ENCODE measurements at regions not wholly inside any gene's neighbourhood (a gene's known extent, or its start where the extent isn't known, plus 50 kb on each side); places are given as distances from the start of the nearest gene placed in this dataset.

DNA sequence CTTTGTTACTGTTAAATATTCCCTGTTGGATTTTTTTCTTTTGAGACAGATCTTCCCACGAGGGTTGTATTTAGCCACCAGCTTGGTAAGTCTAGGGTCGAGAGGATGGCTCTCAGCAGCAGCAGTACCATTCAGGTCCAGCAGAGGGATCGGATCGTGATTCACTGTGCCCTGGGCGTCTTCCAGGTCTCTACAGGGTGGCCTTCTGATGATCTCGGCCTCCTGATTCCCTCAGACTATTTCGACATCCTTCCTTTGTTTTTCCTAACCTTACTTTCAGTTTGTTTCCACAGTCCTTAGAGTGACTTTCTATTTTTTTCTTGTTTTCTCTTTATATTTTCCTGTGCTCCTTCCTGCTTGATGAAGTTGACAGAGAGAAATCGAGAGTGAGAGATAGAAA lies 1436.9 kb downstream of the UQCRFS1 start:
- Mint-ChIP-seq H3K4me3 (ENCODE audit: unreplicated experiment) (no peak overlapping the region), H3K9me3 (ENCODE audit: unreplicated experiment) (peaks cover 39% of the 10 kb centered on the region), H3K4me1 (ENCODE audit: unreplicated experiment) (no peaks in the 10 kb centered on the region), H3K36me3 (ENCODE audit: low read depth, unreplicated experiment) (peaks cover 64% of the 10 kb centered on the region), H3K27ac (ENCODE audit: unreplicated experiment) (no peak overlapping the region), H3K27me3 (ENCODE audit: unreplicated experiment) (peaks cover 4% of the 10 kb centered on the region)
- no peak for DNase-seq (ENCODE audit: low spot score)
- TF ChIP-seq, protein P1, sequence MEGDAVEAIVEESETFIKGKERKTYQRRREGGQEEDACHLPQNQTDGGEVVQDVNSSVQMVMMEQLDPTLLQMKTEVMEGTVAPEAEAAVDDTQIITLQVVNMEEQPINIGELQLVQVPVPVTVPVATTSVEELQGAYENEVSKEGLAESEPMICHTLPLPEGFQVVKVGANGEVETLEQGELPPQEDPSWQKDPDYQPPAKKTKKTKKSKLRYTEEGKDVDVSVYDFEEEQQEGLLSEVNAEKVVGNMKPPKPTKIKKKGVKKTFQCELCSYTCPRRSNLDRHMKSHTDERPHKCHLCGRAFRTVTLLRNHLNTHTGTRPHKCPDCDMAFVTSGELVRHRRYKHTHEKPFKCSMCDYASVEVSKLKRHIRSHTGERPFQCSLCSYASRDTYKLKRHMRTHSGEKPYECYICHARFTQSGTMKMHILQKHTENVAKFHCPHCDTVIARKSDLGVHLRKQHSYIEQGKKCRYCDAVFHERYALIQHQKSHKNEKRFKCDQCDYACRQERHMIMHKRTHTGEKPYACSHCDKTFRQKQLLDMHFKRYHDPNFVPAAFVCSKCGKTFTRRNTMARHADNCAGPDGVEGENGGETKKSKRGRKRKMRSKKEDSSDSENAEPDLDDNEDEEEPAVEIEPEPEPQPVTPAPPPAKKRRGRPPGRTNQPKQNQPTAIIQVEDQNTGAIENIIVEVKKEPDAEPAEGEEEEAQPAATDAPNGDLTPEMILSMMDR (IDR thresholded peaks at IDR 0.05; ENCODE audit: unreplicated experiment) = no peak

DNA sequence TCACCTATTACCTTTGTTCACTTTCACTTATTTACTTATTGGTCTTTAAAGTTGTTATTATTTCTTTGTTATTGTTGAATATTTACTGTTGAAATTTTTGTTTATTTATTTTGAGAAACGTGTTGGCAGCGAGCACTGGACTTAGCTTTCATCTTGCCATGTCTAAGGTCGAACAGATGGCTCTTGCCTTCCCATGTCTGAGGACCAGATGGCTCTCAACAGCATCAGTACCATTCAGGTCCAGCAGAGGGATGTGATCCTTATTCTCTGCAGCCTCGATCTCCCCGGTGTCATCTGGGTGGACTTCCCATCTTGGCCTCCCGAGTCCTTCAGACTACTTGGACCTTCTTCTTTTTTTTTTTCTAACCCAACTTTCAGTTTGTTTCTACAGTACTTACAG lies 1437.6 kb downstream of the UQCRFS1 start:
- H3K27me3 Mint-ChIP-seq (ENCODE audit: unreplicated experiment) = peaks cover 6% of the 10 kb centered on the region
- peaks cover 64% of the 10 kb centered on the region for H3K36me3 Mint-ChIP-seq (ENCODE audit: low read depth, unreplicated experiment)
- H3K9me3 Mint-ChIP-seq (ENCODE audit: unreplicated experiment) = peaks cover 45% of the 10 kb centered on the region
- TF ChIP-seq, protein P1 (IDR thresholded peaks at IDR 0.05; ENCODE audit: unreplicated experiment) = no peak
- H3K4me3 Mint-ChIP-seq (ENCODE audit: unreplicated experiment) = no peak overlapping the region
- DNase-seq (ENCODE audit: low spot score) = no peak
- no peaks in the 10 kb centered on the region for H3K4me1 Mint-ChIP-seq (ENCODE audit: unreplicated experiment)
- H3K27ac Mint-ChIP-seq (ENCODE audit: unreplicated experiment) = no peak overlapping the region

DNA sequence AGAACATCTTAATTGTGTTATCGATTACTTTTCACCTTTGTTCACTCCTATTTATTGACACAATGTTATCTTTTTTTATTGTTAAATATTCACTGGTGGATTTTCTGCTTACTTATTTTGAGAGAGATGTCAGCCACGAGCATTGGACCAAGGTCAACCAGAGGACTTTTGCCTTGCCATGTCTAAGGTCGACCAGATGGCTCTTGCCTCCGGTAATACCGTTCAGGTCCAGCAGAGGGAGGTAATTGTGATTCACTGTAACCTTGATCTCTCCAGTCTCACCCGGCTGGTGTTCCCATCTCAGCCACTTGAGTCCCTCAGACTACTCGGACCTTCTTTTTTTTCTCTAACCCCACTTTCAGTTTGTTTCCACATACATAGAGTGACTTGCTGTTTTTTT lies 1438.1 kb downstream of the UQCRFS1 start:
- Mint-ChIP-seq H3K4me3 (ENCODE audit: unreplicated experiment) (peak overlapping the region; percentile 68), H3K9me3 (ENCODE audit: unreplicated experiment) (peaks cover 50% of the 10 kb centered on the region), H3K4me1 (ENCODE audit: unreplicated experiment) (no peaks in the 10 kb centered on the region), H3K27ac (ENCODE audit: unreplicated experiment) (no peak overlapping the region), H3K27me3 (ENCODE audit: unreplicated experiment) (peaks cover 6% of the 10 kb centered on the region), H3K36me3 (ENCODE audit: low read depth, unreplicated experiment) (peaks cover 64% of the 10 kb centered on the region)
- TF ChIP-seq, protein P1 (IDR thresholded peaks at IDR 0.05; ENCODE audit: unreplicated experiment) = peak; percentile 44
- DNase-seq (ENCODE audit: low spot score) = no peak

- no peaks in the 10 kb centered on the region for H3K4me1 Mint-ChIP-seq (ENCODE audit: unreplicated experiment)
- DNase-seq (ENCODE audit: low spot score) = no peak
- peaks cover 64% of the 10 kb centered on the region for H3K36me3 Mint-ChIP-seq (ENCODE audit: low read depth, unreplicated experiment)
- no peak overlapping the region for H3K27ac Mint-ChIP-seq (ENCODE audit: unreplicated experiment)
- H3K4me3 Mint-ChIP-seq (ENCODE audit: unreplicated experiment) = peak overlapping the region; percentile 68
- peaks cover 9% of the 10 kb centered on the region for H3K27me3 Mint-ChIP-seq (ENCODE audit: unreplicated experiment)
- H3K9me3 Mint-ChIP-seq (ENCODE audit: unreplicated experiment) = peaks cover 50% of the 10 kb centered on the region
- TF ChIP-seq, protein P1 (IDR thresholded peaks at IDR 0.05; ENCODE audit: unreplicated experiment) = peak; percentile 55
Observed at GRCh38 chr19:27774337-27774736, 1438.6 kb downstream of the UQCRFS1 start.

GRCh38 chr19:27773318-27774094 lies 1439.4 kb downstream of the UQCRFS1 start:
- TF ChIP-seq, protein P1 (IDR thresholded peaks at IDR 0.05; ENCODE audit: unreplicated experiment) = no peak
- Mint-ChIP-seq H3K27me3 (ENCODE audit: unreplicated experiment) (peaks cover 13% of the 10 kb centered on the region), H3K4me3 (ENCODE audit: unreplicated experiment) (peak overlapping the region; percentile 45), H3K4me1 (ENCODE audit: unreplicated experiment) (no peaks in the 10 kb centered on the region), H3K9me3 (ENCODE audit: unreplicated experiment) (peaks cover 54% of the 10 kb centered on the region), H3K27ac (ENCODE audit: unreplicated experiment) (no peak overlapping the region), H3K36me3 (ENCODE audit: low read depth, unreplicated experiment) (peaks cover 65% of the 10 kb centered on the region)
- no peak for DNase-seq (ENCODE audit: low spot score)
